ENCODE measurements at regions not wholly inside any gene's neighbourhood (a gene's known extent, or its start where the extent isn't known, plus 50 kb on each side); places are given as distances from the start of the nearest gene placed in this dataset.

- TF ChIP-seq CTCF (IDR thresholded peaks at IDR 0.05; ENCODE audit: low read depth, low read length) (no peak), POLR2A (IDR thresholded peaks at IDR 0.05; ENCODE audit: extremely low read depth, insufficient read length) (no peak), MAX (IDR thresholded peaks at IDR 0.05; ENCODE audit: low read depth, low read length) (no peak)
Observed at GRCh38 chr6:54716010-54716409, 130.6 kb upstream of the FAM83B start.

Data from NB4 (cell line).